ENCODE measurements at regions not wholly inside any gene's neighbourhood (a gene's known extent, or its start where the extent isn't known, plus 50 kb on each side); places are given as distances from the start of the nearest gene placed in this dataset.

DNA sequence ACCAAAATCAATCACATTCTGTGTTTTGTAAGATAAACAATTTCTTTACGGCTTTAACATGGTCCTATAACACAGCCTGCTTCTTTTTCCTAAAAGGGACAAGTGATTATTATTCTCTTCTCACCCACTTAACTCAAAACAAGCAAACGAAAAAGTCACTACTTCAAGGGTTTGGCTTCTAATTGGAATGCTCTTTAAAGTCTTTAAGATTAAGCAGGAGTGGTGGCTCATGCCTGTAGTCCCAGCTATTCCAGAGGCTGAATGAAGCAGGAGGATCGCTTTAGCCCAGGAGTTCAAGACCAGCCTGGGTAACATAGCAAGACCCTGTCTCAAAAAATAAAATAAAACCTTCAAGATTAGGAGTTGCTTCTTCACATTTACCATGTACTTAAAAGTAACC is 66.6 kb upstream of the CNEP1R1 start:
- TF ChIP-seq ZNF274 (IDR thresholded peaks at IDR 0.05; ENCODE audit: low read depth, low read length) (no peak), YY1 (IDR thresholded peaks at IDR 0.05; ENCODE audit: insufficient read depth, insufficient read length) (no peak)

Data from NT2/D1 (cell line).